NCI-H2107 (cell line): ENCODE measurements at regions not wholly inside any gene's neighbourhood (a gene's known extent, or its start where the extent isn't known, plus 50 kb on each side); places are given as distances from the start of the nearest gene placed in this dataset.
A peak's percentile ranks its signal among the peaks of the same experiment; 100 is the strongest.

Experiments
- DNase-seq: peaks from one replicate; lab custom pipeline; 2025; lab: John Stamatoyannopoulos, UW

DNA sequence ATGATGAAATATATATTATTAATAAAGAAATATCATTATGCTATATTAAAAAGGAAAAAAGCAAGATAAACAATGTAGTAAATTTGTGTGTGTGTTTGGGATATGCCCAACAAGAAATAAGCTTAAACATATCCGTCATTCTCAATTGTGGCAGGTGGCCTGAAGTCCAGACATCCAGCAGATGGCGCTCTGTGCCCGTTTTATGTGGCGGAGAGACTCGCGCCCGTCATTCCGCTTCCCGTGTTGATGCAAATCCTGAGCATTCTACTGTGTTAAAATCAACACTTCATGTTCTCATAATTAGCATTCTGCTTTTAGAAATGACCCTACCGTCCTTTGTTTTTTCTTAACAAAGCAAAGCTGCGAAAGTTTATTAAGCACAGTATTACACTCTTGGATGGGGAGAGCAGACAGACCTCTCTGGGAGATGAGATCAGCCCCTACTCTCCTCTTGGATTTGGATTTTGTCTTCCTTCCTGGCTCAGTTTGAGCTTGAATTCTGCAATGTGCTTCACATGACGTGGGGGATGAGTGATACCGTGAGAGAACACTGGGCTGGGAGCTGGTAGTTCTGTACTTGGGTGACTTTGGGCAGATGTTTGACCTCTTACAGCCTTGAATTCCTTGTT is 125.8 kb downstream of the MCHR2 start:
- DNase-seq = peak; percentile 66
